DND-41 (cell line): ENCODE measurements at regions not wholly inside any gene's neighbourhood (a gene's known extent, or its start where the extent isn't known, plus 50 kb on each side); places are given as distances from the start of the nearest gene placed in this dataset.

Source experiments
- EZH2 ChIP-seq: IDR thresholded peaks from 3 replicates; pipeline ENCODE4 v1.6.1; 2012; ENCODE audit warnings: borderline replicate concordance, low read depth, mild to moderate bottlenecking, moderate library complexity, low read length, inconsistent platforms; ENCODE audit not compliant: severe bottlenecking
- TF ChIP-seq, protein P1 (sequence below): IDR thresholded peaks from 2 replicates; pipeline ENCODE4 v1.5.1; 2012; ENCODE audit warnings: borderline replicate concordance, low read length, moderate library complexity, mild to moderate bottlenecking; ENCODE audit not compliant: poor library complexity, severe bottlenecking; ENCODE audit errors: extremely low read depth

DNA sequence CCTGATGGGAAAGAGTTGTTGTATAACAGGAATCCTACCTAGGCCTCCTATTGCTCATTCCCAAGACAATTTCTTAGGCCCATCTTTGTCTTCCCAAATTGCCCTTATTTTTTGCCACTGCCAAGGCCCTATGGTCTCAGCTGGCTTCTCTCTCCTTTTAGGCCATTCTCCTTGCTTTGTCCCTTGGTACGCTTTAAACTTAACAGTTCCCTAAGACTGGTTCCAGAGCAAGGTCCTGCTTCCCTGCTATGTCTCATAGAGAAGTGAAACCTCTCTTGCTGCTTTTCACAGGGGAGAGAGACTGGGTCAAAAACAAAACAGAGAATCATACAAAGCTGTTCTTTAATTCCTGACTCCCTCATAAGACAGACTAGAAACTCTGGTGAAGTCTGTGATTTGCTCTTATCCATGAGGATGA, 77.1 kb downstream of the XCL2 start:
- TF ChIP-seq, protein P1, sequence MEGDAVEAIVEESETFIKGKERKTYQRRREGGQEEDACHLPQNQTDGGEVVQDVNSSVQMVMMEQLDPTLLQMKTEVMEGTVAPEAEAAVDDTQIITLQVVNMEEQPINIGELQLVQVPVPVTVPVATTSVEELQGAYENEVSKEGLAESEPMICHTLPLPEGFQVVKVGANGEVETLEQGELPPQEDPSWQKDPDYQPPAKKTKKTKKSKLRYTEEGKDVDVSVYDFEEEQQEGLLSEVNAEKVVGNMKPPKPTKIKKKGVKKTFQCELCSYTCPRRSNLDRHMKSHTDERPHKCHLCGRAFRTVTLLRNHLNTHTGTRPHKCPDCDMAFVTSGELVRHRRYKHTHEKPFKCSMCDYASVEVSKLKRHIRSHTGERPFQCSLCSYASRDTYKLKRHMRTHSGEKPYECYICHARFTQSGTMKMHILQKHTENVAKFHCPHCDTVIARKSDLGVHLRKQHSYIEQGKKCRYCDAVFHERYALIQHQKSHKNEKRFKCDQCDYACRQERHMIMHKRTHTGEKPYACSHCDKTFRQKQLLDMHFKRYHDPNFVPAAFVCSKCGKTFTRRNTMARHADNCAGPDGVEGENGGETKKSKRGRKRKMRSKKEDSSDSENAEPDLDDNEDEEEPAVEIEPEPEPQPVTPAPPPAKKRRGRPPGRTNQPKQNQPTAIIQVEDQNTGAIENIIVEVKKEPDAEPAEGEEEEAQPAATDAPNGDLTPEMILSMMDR = no peak
- TF ChIP-seq EZH2 = no peak
